Peyer's patch (tissue), 4 donors: ENCODE measurements at regions not wholly inside any gene's neighbourhood (a gene's known extent, or its start where the extent isn't known, plus 50 kb on each side); places are given as distances from the start of the nearest gene placed in this dataset.

Experiments
- DNase-seq, 3 donors: peaks; one replicate each; pipeline ENCODE4 v3.0.0-alpha.2; 2017 to 2019
- H3K27ac ChIP-seq, 4 donors: fragments of 200-600 bp; sonication (generic); one replicate each; pipeline ENCODE4 v1.5.1; 2016 to 2019
- H3K27me3 ChIP-seq, 2 donors: fragments of 200-600 bp; sonication (generic); one replicate each; pipeline ENCODE4 v1.5.1; 2019
- H3K36me3 ChIP-seq, 3 donors: fragments of 200-600 bp; sonication (generic); one replicate each; pipeline ENCODE4 v1.5.1; 2016 to 2019
- H3K4me1 ChIP-seq, 4 donors: fragments of 200-600 bp; sonication (generic); one replicate each; pipeline ENCODE4 v1.5.1; 2016 to 2019
- H3K4me3 ChIP-seq, 4 donors: fragments of 200-600 bp; sonication (generic); 1 replicate in 3 of 4; 2 replicates in 1 of 4; pipeline ENCODE4 v1.5.1; 2016 to 2019; ENCODE audit warnings: mild to moderate bottlenecking in 1 of 4
- H3K9me3 ChIP-seq, 4 donors: fragments of 200-600 bp; sonication (generic); one replicate each; pipeline ENCODE4 v1.5.1; 2016 to 2019; ENCODE audit warnings: mild to moderate bottlenecking in 1 of 4
- POLR2A ChIP-seq, 2 donors: fragments of 450-650 bp; IDR thresholded peaks; one replicate each; pipeline ENCODE4 v1.5.1; 2017; ENCODE audit warnings: antibody characterized with exemption in 2 of 2, mild to moderate bottlenecking in 2 of 2, moderate library complexity in 2 of 2
- TF ChIP-seq, protein P1 (sequence below), 6 experiments: fragments of 450-650 bp in 4 of 6; fragments of 200-600 bp in 2 of 6; sonication (generic) in 1 of 6; IDR thresholded peaks; one replicate each; pipeline ENCODE4 v1.5.1; 2017 to 2019; ENCODE audit warnings: antibody characterized with exemption in 6 of 6, mild to moderate bottlenecking in 3 of 6, moderate library complexity in 1 of 6

DNA sequence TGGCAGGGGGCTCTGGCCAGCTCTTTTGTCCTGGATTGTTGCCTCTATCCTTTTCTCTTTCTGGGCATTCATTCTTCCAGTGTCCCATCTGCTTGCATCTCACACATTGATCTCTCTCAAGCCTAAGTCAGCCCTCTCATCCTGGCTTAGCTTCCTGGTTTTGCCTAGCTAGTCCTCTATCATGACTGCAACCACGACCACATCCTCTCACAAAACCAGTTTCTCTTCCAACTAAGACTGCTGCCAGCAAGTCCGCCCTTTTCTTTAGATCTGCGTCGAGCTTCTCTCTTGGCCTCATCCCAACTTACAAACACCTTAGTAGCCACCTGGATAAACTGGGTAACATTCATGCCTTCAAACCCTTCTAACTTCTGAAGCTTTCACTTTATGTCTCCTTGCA is 212.2 kb upstream of the HTR2A start:
- DNase-seq, result no peak
- Histone ChIP-seq H3K27me3 (no peaks in the 10 kb centered on the region), H3K4me1 (no peaks in the 10 kb centered on the region), H3K36me3 (no peaks in the 10 kb centered on the region), H3K9me3 (no peaks in the 10 kb centered on the region), H3K4me3 (no peak overlapping the region), H3K27ac (no peak overlapping the region)
- TF ChIP-seq POLR2A (IDR thresholded peaks at IDR 0.05), result no peak
- TF ChIP-seq, protein P1, sequence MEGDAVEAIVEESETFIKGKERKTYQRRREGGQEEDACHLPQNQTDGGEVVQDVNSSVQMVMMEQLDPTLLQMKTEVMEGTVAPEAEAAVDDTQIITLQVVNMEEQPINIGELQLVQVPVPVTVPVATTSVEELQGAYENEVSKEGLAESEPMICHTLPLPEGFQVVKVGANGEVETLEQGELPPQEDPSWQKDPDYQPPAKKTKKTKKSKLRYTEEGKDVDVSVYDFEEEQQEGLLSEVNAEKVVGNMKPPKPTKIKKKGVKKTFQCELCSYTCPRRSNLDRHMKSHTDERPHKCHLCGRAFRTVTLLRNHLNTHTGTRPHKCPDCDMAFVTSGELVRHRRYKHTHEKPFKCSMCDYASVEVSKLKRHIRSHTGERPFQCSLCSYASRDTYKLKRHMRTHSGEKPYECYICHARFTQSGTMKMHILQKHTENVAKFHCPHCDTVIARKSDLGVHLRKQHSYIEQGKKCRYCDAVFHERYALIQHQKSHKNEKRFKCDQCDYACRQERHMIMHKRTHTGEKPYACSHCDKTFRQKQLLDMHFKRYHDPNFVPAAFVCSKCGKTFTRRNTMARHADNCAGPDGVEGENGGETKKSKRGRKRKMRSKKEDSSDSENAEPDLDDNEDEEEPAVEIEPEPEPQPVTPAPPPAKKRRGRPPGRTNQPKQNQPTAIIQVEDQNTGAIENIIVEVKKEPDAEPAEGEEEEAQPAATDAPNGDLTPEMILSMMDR (IDR thresholded peaks at IDR 0.05), result no peak

DNA sequence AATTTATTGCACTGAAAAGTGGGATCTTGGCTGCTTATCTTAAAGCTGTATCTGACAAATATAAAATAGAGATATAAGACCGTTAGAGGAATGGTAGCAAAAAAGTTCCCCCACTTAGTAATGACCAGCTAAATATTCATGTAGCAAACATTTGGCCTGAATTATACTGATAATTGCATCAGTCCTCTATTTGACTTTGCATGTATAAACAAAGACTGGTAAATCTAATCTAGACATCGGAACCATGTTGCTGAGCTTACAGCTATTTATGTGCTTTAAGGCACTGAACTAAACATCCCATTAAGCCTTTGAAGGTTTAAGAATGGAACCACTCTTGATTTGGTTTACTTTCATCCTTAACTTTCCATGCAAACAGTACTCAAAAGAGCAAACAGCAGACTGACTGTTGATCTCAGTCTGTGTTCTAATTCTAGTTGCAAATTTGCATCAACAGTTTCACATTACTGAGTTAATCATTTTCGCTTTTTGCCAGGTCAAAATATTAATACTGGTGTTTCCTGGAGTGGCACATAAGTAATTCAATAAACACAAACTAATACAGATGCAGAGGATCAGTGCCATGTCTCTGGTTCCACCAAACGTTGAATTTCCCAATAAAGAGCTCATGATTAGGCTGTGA is 203.5 kb upstream of the HTR2A start:
- no peaks in the 10 kb centered on the region for H3K9me3 ChIP-seq
- no peak for DNase-seq
- TF ChIP-seq, protein P1 (IDR thresholded peaks at IDR 0.05), result no peak
- TF ChIP-seq POLR2A (IDR thresholded peaks at IDR 0.05), result no peak
- no peaks in the 10 kb centered on the region for H3K4me1 ChIP-seq
- H3K27ac ChIP-seq, result no peak overlapping the region
- no peak overlapping the region for H3K4me3 ChIP-seq
- H3K36me3 ChIP-seq, result no peaks in the 10 kb centered on the region
- no peaks in the 10 kb centered on the region for H3K27me3 ChIP-seq

DNA sequence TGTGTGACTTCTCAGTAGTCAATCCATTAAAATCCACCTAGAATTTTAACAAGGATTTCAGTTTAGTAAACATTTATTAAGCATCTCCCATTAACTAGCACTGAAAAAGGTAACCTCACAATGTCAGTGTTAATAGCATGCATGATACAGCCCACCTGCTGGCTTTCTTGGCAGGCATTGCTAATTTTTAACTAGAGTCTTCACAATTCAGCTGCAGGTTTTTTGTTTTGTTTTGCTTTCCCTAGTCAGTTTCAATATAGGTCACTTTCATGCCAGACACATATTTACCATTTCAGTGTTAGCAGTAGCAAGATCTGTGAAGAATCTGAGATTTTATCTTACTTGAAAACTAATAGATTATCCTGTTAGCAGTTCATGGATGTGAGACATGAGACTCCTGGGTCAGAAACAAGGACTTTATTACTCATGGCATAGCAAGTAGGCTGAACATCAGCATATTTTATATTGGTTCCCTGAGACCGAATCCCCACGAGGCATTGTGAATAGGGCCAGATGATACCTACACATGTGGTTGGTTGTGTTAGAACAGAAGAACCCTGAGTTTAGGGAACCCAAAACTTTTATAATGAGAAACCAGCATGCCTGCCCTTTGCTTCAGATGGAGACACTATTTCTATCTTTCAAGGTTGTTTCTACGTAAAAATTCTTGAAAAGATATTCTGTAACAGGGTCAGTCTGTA is 198.0 kb upstream of the HTR2A start:
- Histone ChIP-seq H3K27me3 (no peaks in the 10 kb centered on the region), H3K4me1 (no peaks in the 10 kb centered on the region), H3K4me3 (no peak overlapping the region), H3K9me3 (no peaks in the 10 kb centered on the region), H3K27ac (no peak overlapping the region), H3K36me3 (no peaks in the 10 kb centered on the region)
- no peak for DNase-seq
- TF ChIP-seq, protein P1 (IDR thresholded peaks at IDR 0.05), result no peak
- no peak for TF ChIP-seq POLR2A (IDR thresholded peaks at IDR 0.05)

DNA sequence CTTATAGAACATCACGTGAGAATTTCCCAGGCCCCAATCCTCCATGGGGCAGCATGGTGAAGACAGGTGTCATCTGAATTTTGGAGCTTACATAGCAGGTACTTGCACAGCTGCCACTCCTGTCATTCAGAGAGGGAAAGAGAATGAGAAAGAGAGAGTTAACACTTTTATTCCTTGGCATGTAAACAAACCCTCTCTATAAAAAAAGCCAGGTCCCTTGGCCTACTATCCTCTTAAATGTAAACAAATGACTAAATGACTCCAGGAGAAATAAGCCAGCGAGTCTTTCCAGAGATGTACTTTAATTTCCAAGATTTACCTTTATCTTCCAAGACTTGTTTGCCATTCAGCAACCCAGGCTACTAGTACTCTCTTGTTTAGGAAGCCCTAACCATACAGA is 195.3 kb upstream of the HTR2A start:
- DNase-seq, result no peak
- Histone ChIP-seq H3K27ac (no peak overlapping the region), H3K4me1 (no peaks in the 10 kb centered on the region), H3K27me3 (no peaks in the 10 kb centered on the region), H3K9me3 (no peaks in the 10 kb centered on the region), H3K36me3 (no peaks in the 10 kb centered on the region), H3K4me3 (no peak overlapping the region)
- TF ChIP-seq, protein P1 (IDR thresholded peaks at IDR 0.05), result no peak
- TF ChIP-seq POLR2A (IDR thresholded peaks at IDR 0.05), result no peak

DNA sequence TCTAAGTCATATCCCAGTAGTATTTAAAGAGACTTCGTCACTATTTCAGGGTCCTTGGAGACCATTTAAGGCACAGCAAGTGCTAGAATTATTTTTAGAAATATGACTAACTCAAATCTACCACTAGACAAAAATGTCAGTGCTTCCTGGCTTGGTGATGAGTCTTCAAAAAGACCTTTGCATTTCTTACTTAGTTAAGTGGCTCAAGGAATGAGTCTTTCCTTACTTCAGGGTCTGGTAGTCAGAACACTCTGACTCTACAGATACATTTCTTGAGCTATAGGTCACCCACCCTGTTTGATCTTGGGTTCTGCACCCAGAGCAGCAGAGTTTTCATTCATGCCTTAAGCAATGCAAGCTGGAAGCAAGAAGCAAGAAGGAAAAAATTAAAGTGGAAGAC is 191.0 kb upstream of the HTR2A start:
- no peak overlapping the region for H3K27ac ChIP-seq
- no peaks in the 10 kb centered on the region for H3K9me3 ChIP-seq
- H3K27me3 ChIP-seq, result no peaks in the 10 kb centered on the region
- no peak for TF ChIP-seq POLR2A (IDR thresholded peaks at IDR 0.05)
- TF ChIP-seq, protein P1 (IDR thresholded peaks at IDR 0.05), result no peak
- no peak for DNase-seq
- no peaks in the 10 kb centered on the region for H3K4me1 ChIP-seq
- no peaks in the 10 kb centered on the region for H3K36me3 ChIP-seq
- H3K4me3 ChIP-seq, result no peak overlapping the region
